Panc1 (cell line): ENCODE measurements at regions not wholly inside any gene's neighbourhood (a gene's known extent, or its start where the extent isn't known, plus 50 kb on each side); places are given as distances from the start of the nearest gene placed in this dataset.

Source experiments
- POLR2AphosphoS5 ChIP-seq: IDR thresholded peaks from 2 replicates; pipeline ENCODE4 v1.6.1; 2012; ENCODE audit warnings: mild to moderate bottlenecking, low read depth, low read length, moderate library complexity
- SIN3A ChIP-seq: IDR thresholded peaks from 2 replicates; pipeline ENCODE4 v1.6.1; 2012; ENCODE audit warnings: low read depth, mild to moderate bottlenecking, low read length, moderate library complexity, borderline replicate concordance; ENCODE audit not compliant: insufficient read depth
- TCF7L2 ChIP-seq: IDR thresholded peaks from 2 replicates; pipeline ENCODE4 v1.6.1; 2011; ENCODE audit warnings: mild to moderate bottlenecking, low read depth, low read length, inconsistent platforms
- TF ChIP-seq, protein P1 (sequence below): fragments of 450-650 bp; IDR thresholded peaks from 2 replicates; pipeline ENCODE4 v1.5.1; 2017; ENCODE audit warnings: mild to moderate bottlenecking
- TF ChIP-seq, protein P2 (sequence below), 2 experiments: IDR thresholded peaks; 2 replicates each; pipeline ENCODE4 v1.6.1; 2011 to 2012; ENCODE audit warnings: low read depth in 2 of 2, control low read depth in 1 of 2, low read length in 1 of 2, mild to moderate bottlenecking in 1 of 2, moderate library complexity in 1 of 2; ENCODE audit not compliant: insufficient read depth in 1 of 2

DNA sequence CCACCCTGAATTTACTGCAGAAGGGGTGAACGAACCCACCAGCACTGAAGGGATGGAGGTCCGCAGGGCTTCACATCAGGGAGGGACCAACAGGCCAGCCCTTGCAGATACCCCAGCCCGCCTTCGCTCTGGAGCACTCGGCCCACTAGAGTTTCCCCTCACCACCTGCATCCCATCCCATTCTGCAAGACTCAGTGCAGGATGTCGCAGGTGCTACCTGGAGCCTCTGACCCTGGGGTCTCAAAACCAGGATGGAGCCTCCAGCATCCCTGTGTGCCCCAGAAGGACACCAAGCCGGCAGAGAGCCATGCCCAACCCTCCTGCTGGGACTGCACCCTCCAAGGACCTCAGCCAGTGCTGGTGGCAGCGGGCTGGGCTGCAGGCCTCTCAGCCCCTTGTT, 57.6 kb upstream of the ADRA2C start:
- TF ChIP-seq, protein P1, sequence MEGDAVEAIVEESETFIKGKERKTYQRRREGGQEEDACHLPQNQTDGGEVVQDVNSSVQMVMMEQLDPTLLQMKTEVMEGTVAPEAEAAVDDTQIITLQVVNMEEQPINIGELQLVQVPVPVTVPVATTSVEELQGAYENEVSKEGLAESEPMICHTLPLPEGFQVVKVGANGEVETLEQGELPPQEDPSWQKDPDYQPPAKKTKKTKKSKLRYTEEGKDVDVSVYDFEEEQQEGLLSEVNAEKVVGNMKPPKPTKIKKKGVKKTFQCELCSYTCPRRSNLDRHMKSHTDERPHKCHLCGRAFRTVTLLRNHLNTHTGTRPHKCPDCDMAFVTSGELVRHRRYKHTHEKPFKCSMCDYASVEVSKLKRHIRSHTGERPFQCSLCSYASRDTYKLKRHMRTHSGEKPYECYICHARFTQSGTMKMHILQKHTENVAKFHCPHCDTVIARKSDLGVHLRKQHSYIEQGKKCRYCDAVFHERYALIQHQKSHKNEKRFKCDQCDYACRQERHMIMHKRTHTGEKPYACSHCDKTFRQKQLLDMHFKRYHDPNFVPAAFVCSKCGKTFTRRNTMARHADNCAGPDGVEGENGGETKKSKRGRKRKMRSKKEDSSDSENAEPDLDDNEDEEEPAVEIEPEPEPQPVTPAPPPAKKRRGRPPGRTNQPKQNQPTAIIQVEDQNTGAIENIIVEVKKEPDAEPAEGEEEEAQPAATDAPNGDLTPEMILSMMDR: no peak
- no peak for TF ChIP-seq POLR2AphosphoS5
- TF ChIP-seq, protein P2, sequence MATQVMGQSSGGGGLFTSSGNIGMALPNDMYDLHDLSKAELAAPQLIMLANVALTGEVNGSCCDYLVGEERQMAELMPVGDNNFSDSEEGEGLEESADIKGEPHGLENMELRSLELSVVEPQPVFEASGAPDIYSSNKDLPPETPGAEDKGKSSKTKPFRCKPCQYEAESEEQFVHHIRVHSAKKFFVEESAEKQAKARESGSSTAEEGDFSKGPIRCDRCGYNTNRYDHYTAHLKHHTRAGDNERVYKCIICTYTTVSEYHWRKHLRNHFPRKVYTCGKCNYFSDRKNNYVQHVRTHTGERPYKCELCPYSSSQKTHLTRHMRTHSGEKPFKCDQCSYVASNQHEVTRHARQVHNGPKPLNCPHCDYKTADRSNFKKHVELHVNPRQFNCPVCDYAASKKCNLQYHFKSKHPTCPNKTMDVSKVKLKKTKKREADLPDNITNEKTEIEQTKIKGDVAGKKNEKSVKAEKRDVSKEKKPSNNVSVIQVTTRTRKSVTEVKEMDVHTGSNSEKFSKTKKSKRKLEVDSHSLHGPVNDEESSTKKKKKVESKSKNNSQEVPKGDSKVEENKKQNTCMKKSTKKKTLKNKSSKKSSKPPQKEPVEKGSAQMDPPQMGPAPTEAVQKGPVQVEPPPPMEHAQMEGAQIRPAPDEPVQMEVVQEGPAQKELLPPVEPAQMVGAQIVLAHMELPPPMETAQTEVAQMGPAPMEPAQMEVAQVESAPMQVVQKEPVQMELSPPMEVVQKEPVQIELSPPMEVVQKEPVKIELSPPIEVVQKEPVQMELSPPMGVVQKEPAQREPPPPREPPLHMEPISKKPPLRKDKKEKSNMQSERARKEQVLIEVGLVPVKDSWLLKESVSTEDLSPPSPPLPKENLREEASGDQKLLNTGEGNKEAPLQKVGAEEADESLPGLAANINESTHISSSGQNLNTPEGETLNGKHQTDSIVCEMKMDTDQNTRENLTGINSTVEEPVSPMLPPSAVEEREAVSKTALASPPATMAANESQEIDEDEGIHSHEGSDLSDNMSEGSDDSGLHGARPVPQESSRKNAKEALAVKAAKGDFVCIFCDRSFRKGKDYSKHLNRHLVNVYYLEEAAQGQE (IDR thresholded peaks at IDR 0.05; ENCODE audit: insufficient read depth in 1 of 2, low read depth in 2 of 2, low read length in 1 of 2): no peak
- TF ChIP-seq SIN3A: no peak
- TF ChIP-seq TCF7L2: no peak
